ENCODE measurements at regions not wholly inside any gene's neighbourhood (a gene's known extent, or its start where the extent isn't known, plus 50 kb on each side); places are given as distances from the start of the nearest gene placed in this dataset.

- TF ChIP-seq, protein P1, sequence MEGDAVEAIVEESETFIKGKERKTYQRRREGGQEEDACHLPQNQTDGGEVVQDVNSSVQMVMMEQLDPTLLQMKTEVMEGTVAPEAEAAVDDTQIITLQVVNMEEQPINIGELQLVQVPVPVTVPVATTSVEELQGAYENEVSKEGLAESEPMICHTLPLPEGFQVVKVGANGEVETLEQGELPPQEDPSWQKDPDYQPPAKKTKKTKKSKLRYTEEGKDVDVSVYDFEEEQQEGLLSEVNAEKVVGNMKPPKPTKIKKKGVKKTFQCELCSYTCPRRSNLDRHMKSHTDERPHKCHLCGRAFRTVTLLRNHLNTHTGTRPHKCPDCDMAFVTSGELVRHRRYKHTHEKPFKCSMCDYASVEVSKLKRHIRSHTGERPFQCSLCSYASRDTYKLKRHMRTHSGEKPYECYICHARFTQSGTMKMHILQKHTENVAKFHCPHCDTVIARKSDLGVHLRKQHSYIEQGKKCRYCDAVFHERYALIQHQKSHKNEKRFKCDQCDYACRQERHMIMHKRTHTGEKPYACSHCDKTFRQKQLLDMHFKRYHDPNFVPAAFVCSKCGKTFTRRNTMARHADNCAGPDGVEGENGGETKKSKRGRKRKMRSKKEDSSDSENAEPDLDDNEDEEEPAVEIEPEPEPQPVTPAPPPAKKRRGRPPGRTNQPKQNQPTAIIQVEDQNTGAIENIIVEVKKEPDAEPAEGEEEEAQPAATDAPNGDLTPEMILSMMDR (IDR thresholded peaks at IDR 0.05) = no peak
- no peak for TF ChIP-seq POLR2A (IDR thresholded peaks at IDR 0.05)
These were observed 57.8 kb upstream of the SPATA31E1 start for GRCh38 chr9:87824886-87825285.

Data from uterus (tissue), 2 donors.